A673 (cell line): ENCODE measurements at regions not wholly inside any gene's neighbourhood (a gene's known extent, or its start where the extent isn't known, plus 50 kb on each side); places are given as distances from the start of the nearest gene placed in this dataset.

Source experiments
- BruUV-seq: library from RNA; stranded (reverse); fragments of 400-500 nt; replicated peaks from 2 replicates; lab custom pipeline; 2021; lab: Mats Ljungman, UMichigan
- CTCF ChIA-PET: fragments of 300-600 bp; sonication (Branson Sonifier 250); formaldehyde crosslinking; loops from one replicate; lab custom pipeline; 2022; ENCODE audit warnings: antibody characterized with exemption; lab: Charles Lee
- POLR2A ChIA-PET: fragments of 300-600 bp; sonication (Branson Sonifier 250); formaldehyde crosslinking; loops from one replicate; lab custom pipeline; 2022; ENCODE audit warnings: antibody characterized with exemption; ENCODE audit not compliant: low non-redundant PET; lab: Charles Lee
- DNase-seq: peaks from one replicate; pipeline ENCODE4 v3.0.0-alpha.2; 2015; ENCODE audit warnings: low spot score
- H3K27ac ChIP-seq: fragments of 200-600 bp; sonication (generic); 2 replicates; pipeline ENCODE4 v1.5.1; 2016; ENCODE audit warnings: mixed run types, low read depth, mild to moderate bottlenecking, mixed read lengths, antibody characterized with exemption, low read length; ENCODE audit not compliant: poor library complexity, severe bottlenecking
- H3K27me3 ChIP-seq: fragments of 200-600 bp; sonication (generic); replicated peaks from 2 replicates; pipeline ENCODE4 v1.6.1; 2017; ENCODE audit warnings: mixed run types, low read depth, mild to moderate bottlenecking, mixed read lengths, antibody characterized with exemption, low read length; ENCODE audit not compliant: insufficient read depth, poor library complexity
- H3K36me3 ChIP-seq: fragments of 200-600 bp; sonication (generic); 2 replicates; pipeline ENCODE4 v1.6.1; 2016; ENCODE audit warnings: mixed run types, mild to moderate bottlenecking, mixed read lengths, antibody characterized with exemption, low read length; ENCODE audit not compliant: insufficient read depth, poor library complexity, severe bottlenecking
- H3K4me1 ChIP-seq: fragments of 200-600 bp; sonication (generic); 2 replicates; pipeline ENCODE4 v1.6.1; 2017; ENCODE audit warnings: mixed run types, mild to moderate bottlenecking, mixed read lengths, antibody characterized with exemption, low read length; ENCODE audit not compliant: insufficient read depth, poor library complexity, severe bottlenecking
- H3K4me3 ChIP-seq: fragments of 200-600 bp; sonication (generic); 2 replicates; pipeline ENCODE4 v1.5.1; 2016; ENCODE audit warnings: low read depth, mixed run types, mild to moderate bottlenecking, mixed read lengths, low read length; ENCODE audit not compliant: poor library complexity, severe bottlenecking
- H3K9me3 ChIP-seq: fragments of 200-600 bp; sonication (generic); 2 replicates; pipeline ENCODE4 v1.6.1; 2016; ENCODE audit warnings: mixed run types, low read depth, mild to moderate bottlenecking, mixed read lengths, antibody characterized with exemption, low read length; ENCODE audit not compliant: poor library complexity, severe bottlenecking
- CTCF ChIP-seq: fragments of 300-800, 200-600 bp; sonication (generic); conservative IDR thresholded peaks from 2 replicates; pipeline ENCODE4 v1.5.1; 2017; ENCODE audit warnings: low read depth, mild to moderate bottlenecking, antibody characterized with exemption, low read length, moderate library complexity, mixed read lengths
- EZH2 ChIP-seq: fragments of 200-600 bp; sonication (generic); IDR thresholded peaks from 2 replicates; pipeline ENCODE4 v1.6.1; 2017; ENCODE audit warnings: borderline replicate concordance, low read depth, mild to moderate bottlenecking, mixed read lengths, antibody characterized with exemption, low read length; ENCODE audit not compliant: poor library complexity, severe bottlenecking
- intact Hi-C: fragments of 100-400 bp; cut with micrococcal nuclease; formaldehyde crosslinking; loops from one replicate; pipeline ENCODE4 v1.10.0; 2022; ENCODE audit not compliant: unreplicated experiment

GRCh38 chr4:163865010-163865409, 370.5 kb downstream of the TMA16 start:
- intact Hi-C loops: no loop called here
- no peaks in the 10 kb centered on the region for H3K9me3 ChIP-seq
- no peaks in the 10 kb centered on the region for H3K36me3 ChIP-seq
- no TSS peak for BruUV-seq
- no peaks in the 10 kb centered on the region for H3K4me1 ChIP-seq
- no peak overlapping the region for H3K27ac ChIP-seq
- no peak overlapping the region for H3K4me3 ChIP-seq
- DNase-seq: no peak
- H3K27me3 ChIP-seq: no peaks in the 10 kb centered on the region
- CTCF ChIA-PET: no interaction called here
- POLR2A ChIA-PET: no interaction called here
- TF ChIP-seq CTCF: no peak
- no peak for TF ChIP-seq EZH2

- no peaks in the 10 kb centered on the region for H3K9me3 ChIP-seq
- H3K4me3 ChIP-seq: no peak overlapping the region
- TF ChIP-seq CTCF: no peak
- no peak for TF ChIP-seq EZH2
- H3K27ac ChIP-seq: no peak overlapping the region
- ChIA-PET POLR2A (no interaction called here), CTCF (no interaction called here)
- H3K4me1 ChIP-seq: no peaks in the 10 kb centered on the region
- no peaks in the 10 kb centered on the region for H3K27me3 ChIP-seq
- H3K36me3 ChIP-seq: no peaks in the 10 kb centered on the region
- peak; percentile 66 for DNase-seq
- BruUV-seq: no TSS peak
- intact Hi-C loops: no loop called here
Measured at GRCh38 chr4:163866728-163867315, 372.3 kb downstream of the TMA16 start.

DNA sequence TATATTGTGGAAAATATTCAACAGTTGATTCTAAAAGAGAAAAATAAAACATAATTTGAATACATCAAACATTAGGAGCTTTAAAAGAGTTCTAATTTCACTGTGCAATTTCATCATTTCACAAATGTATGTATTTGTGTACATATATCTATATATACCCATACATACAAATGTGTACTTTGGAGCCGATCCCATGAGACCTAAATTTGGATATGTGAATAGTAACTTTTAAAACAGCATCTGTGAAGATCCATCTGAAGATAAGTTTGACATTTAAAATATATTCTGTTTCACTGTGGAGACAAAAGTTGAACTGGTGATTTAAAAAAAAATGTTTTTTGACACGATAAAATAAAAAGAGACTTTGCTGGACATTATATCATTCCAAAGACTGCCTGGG, 374.0 kb downstream of the TMA16 start:
- H3K27me3 ChIP-seq: no peaks in the 10 kb centered on the region
- no peaks in the 10 kb centered on the region for H3K36me3 ChIP-seq
- H3K27ac ChIP-seq: no peak overlapping the region
- no peak for TF ChIP-seq CTCF
- no peak for TF ChIP-seq EZH2
- no peaks in the 10 kb centered on the region for H3K4me1 ChIP-seq
- intact Hi-C loops: no loop called here
- H3K9me3 ChIP-seq: no peaks in the 10 kb centered on the region
- ChIA-PET CTCF (no interaction called here), POLR2A (no interaction called here)
- no peak for DNase-seq
- no TSS peak for BruUV-seq
- H3K4me3 ChIP-seq: no peak overlapping the region
